ENCODE measurements at regions not wholly inside any gene's neighbourhood (a gene's known extent, or its start where the extent isn't known, plus 50 kb on each side); places are given as distances from the start of the nearest gene placed in this dataset.

DNA sequence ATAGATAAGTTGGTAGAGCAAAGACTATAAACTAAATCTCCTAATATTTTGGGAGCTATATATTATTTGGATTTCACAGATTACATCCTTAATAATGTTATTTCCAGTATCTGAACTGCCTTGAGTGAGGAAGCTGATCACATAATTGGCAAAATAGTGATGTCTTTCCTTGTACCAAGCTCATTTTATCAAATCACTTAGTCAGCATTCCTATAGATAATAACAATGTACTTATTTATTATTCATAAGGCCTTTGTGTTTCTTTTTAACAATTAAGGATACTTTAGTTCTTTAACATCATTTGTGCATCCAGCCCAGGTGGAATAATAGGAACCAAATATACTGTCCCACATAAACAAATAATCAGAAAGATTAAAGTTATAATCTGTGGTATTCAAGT is 1093.6 kb downstream of the PCDH18 start:
- no peak for DNase-seq (ENCODE audit: low read depth)

DNA sequence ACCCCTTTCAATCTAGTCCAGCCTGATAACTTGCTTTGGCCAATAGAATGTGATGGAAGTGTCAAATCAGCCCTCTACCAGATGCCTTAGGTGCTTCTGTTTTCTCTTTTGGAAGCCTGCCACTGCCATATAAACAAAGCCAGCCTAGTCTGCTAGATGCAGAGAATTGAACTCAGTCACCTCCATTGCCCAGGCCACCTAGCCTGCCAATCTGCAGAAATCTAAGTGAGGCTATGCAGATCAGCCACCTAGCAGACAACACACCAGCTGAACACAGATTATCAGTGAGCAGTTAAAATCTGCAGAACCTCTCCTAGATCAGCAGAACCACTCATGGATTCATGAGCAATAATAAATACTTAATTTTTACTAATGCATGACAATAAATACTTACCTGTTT is 1108.2 kb downstream of the PCDH18 start:
- DNase-seq (ENCODE audit: low read depth) = no peak

DNA sequence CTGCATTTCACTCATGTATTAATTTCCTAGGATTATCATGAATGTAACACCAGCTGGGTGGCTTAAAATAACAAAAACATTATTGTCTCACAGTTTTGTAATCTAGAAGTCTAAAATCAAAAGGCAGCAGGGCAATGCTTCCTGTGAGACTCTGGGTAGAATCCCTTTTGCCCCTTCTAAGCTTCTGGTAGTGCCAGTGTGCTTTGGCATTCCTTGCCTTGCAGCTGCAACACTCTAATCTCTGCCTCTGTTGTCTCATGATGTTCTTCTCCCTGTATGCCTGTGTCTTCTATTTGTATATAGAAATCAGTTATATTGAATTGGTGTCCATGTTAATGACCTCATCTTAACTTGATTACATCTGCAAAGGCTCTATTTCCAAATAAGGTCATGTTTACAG is 1117.3 kb downstream of the PCDH18 start:
- DNase-seq (ENCODE audit: low read depth) = no peak

DNA sequence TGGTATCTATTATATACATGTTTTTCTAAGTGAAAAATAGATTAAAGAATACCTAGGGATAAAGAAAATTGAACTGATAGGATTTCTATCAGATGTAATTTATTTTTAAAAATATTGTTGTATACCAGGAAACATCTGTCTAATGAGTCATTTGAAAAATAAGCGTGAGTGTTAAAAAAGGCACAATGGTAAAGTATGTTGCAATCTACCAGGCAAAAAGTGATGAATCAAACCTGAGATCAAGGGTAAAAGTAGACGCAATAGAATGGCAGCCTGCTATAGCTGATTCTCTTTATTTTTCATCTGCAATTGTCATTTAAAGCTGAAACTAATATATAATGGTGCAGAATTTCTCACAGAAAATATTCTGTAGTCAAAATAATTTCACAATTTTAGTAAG is 1119.6 kb downstream of the PCDH18 start:
- DNase-seq (ENCODE audit: low read depth) = peak; percentile 50

DNA sequence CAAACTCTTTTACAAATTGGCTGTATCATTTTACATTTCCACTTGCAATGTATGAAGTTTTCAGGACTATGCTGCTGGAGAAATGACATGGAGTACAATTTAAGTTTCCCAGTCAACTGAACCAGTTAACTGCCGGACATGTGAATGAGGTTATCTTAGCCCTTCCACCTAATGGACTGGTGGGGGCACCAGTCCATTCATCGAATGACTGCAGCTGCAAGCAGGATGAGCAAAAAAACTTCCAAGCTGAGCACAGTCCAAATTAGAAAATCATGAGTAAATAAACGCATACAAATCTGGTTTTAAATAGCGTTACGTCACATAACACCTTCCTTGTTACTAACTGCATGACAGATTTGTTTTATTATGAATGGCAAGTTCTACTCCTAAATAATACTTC is 1131.5 kb downstream of the PCDH18 start:
- no peak for DNase-seq (ENCODE audit: low read depth)

DNA sequence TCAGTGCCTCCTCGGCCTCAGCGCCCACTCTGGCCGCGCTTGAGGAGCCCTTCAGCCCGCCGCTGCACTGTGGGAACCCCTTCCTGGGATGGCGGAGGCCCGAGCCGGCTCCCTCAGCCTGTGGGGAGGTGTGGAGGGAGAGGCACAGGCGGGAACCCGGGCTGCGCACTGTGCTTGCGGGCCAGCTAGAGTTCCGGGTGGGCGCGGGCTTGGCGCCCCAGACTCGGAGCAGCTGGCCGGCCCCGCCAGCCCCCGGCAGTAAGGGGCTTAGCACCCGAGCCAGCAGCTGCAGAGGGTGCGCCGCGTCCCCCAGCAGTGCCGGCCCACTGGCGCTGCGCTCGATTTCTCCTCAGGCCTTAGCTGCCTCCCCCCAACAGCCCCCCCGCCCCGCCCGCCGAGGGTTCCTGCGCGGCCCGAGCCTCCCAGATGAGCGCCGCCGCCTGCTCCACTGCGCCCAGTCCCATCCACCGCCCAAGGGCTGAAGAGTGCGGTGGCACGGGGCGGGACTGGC is 1137.0 kb downstream of the PCDH18 start:
- no peak for DNase-seq (ENCODE audit: low read depth)

DNA sequence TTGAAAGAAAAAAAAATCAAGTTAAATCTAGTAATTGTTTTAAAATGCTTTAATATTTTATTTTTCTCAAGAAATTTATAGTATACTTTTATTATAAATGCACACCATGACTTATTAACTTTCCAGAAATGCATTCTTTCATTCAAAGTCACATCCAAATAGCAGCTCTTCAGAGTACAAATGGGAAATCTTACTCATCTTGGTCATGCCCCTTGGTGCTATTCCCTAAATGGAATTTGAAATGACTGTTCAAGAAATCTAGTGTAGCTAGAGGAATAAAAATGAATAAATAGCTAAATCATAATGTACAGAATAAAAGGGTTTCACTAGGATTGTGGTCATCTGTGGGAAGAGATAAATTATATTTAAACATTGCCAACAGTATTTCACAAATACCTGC is 1139.7 kb downstream of the PCDH18 start:
- peak; percentile 34 for DNase-seq (ENCODE audit: low read depth)

DNA sequence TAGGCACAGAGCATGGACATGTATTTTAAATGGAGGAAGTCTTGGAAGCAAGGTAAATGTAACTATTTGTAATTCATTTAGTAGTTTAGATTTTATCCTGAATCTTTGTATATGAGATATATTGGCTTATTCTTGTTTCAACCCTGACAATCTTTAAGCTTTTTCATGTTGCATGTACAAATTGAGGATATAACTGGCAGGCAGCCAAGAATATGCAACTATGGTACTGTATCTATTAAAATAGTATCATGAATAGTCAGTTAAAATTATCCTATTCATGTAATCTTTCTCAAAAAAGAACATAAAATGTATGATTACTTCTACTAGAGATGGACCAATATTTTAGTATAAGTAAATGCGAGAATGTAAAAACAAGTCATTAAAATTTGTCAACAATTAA is 1141.5 kb downstream of the PCDH18 start:
- no peak for DNase-seq (ENCODE audit: low read depth)

DNA sequence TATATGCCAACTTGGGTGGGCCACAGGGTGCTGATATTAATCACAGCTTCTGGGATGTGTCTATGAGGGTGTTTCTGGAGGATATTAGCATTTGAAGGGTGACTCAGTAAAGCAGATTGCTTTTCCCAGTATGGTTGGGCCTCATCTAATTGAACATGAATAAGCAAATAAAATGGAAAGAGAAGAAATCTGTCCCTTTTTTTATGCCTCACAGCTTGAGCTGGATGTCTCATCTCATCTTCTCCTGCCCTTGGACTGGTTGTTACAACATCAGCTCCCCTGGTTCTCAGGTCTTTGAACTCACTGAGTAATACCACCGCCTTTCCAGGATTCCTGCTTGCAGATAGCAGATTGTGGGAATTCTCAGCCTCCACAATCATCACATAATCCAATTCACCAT is 1149.2 kb downstream of the PCDH18 start:
- DNase-seq (ENCODE audit: low read depth) = no peak

DNA sequence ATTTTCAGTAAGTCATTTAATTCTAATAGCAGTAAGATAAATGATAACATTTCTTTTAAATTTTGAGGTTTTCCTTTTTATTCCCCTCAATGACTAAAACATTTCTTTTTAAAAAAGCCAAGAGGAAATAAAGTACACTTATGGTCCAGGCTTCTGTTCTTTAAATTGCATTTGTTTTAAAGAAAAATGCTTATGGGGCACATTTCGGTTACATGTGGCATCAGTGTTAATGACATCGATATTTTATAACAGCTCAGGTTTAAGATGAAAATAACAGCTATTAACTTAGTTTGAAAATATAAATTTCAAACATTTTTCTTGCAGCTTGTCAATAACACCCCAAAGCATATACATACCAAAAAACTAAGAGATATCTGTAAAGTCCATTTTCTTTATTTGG is 1161.1 kb downstream of the PCDH18 start:
- DNase-seq (ENCODE audit: low read depth) = no peak

DNA sequence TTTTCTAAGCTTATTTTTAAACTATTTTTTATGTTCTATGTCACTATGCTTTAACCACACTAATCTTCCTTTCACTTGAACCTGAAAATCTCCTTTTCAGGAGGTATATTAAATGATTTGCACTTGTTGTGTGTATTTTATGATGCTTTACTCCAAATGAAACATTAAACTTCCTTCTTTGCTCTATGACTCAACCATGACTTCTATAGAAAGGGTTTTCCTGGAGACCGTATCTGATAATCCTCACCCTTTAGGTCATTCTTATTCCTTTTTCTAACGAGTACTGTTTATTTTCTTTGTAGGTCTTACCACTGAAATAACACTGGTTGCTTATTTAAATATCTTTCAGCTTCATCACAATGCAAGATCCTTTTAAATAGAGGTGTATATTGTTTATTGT is 1163.2 kb downstream of the PCDH18 start:
- peak; percentile 20 for DNase-seq (ENCODE audit: low read depth)

DNA sequence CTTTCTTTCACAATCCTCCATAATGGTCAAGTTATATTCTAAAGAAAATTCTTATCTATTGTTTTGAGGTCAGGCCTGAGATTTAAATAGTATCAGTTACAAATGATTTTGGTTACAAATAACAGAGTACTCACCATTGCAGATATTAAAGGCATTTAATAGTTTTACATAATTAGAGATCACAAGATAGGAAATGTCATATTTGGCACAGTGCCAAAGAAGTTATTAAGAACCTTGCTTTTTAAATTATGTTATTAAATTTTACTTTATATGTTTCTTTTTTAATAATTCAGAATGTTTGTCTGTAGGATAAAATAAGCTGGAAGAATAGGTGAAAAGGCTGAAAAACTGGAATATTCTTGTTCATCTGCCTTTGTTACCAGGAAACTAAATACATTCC is 1174.7 kb downstream of the PCDH18 start:
- DNase-seq (ENCODE audit: low read depth) = no peak

DNA sequence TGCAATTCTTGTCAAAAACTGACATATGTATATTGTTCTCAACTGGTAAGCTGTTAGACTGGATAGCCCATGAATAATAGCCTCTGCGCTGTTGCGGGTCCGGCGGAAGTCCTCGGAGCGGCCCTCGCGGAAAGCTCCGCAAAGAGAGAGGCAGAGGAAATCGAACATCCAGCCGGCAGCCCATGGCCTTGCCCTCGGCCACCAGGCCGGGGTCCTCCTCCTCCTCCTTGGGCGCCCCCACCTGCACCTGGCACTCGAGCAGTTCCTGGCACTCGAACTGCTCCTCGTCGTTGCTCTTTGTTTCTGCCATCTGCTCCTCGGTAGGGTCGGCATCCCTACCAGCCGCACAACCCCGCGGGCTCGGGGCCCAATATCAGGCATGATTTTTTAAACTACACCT is 1176.3 kb downstream of the PCDH18 start:
- no peak for DNase-seq (ENCODE audit: low read depth)

DNA sequence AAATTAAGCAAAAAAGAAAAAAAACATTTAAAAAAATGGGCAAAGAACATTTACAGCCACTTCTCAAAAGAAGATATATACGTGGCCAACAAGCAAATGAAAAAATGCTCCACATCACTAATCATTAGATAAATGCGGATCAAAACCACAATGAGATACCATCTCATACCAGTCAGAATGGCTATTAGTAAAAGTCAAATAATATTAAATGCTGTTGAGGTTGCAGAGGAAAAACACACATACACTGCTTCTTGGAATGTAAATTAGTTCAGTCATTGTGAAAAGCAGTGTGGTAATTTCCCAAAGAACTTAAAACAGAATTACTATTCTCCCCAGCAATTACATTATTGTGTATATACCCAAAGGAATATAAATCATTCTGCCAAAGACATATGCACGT is 1189.0 kb downstream of the PCDH18 start:
- no peak for DNase-seq (ENCODE audit: low read depth)

DNA sequence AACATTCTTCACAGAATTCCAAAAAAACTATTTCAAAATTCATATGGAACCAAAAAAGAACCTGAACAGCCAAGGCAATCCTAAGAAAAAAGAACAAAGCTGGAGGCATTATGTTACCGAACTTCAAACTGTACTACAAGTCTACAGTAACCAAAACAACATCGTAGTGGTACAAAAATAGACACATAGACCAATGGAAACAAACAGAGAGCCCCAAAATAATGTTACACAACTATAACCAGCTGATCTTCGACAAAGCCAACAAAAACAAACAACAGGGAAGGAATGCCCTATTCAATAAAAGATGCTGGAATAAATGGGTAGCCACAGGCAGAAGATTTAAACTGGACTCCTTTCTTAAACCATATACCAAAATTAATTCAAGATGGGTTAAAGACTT is 1189.6 kb downstream of the PCDH18 start:
- DNase-seq (ENCODE audit: low read depth) = peak; percentile 21

DNA sequence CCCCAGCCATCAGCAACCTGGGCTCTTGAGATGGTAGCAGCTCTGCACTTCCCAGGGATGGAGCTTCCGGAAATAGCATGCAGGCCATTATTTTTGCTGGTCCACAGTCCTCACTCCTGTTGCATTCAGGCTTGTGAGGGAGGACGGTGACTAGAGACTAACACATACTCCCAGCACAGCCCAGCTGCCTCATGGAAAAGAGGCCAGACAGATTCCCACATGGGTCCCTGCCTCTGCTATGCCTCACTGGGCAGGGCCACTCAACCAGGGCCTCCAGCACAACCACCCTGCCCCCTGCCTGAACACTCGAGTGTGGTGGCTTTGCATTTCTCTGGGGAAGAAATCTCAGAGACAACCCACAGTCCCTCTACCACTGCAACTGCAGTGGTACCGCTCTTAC is 1195.1 kb downstream of the PCDH18 start:
- DNase-seq (ENCODE audit: low read depth) = no peak

DNA sequence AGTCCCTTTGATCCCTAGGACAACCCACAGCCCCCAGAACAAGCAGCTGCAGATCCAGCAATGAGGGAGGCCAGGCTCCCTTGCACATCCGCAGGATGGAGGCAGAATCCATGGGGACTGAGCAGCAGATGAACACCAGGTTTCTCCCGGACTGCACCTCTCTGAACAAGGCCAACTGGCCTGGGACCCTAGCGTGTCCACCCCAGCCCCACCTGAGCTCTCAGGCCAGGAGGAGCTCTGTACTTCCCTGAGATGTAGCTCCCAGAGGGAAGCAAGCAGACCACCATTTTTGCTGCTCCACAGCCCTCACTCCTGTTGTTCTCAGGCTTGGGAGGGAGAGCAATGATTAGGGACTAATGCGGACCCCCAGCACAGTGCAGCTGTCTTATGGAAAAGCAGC is 1195.8 kb downstream of the PCDH18 start:
- DNase-seq (ENCODE audit: low read depth) = no peak

DNA sequence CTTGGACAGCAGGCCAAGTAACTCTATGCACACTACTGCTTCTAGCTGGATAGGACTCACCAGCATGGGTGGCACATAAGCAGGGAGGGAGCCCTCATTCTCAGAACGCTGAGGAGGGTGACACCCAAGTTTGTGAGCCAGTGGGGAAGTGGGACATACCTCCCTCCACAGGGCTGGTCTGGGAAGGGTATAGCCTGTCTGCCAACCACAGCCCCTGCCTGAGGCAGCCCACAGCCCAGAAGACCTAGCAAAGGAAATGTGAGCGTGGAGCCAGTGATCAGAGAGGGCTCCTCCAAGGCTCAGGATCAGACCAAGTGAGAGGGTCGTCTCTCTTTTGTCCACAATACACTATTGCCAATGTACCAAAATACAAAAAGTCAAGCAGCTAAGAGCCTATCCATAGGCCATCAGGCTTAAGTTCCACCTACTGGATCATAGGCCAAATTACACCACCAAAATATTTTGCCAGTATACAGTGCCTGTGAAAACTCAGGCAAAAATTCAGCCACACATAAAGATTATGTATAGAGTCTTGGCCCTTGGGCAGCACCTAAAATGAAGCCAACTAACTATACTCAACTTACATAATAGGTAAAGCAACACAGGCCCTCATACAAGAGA is 1203.1 kb downstream of the PCDH18 start:
- DNase-seq (ENCODE audit: low read depth) = no peak

DNA sequence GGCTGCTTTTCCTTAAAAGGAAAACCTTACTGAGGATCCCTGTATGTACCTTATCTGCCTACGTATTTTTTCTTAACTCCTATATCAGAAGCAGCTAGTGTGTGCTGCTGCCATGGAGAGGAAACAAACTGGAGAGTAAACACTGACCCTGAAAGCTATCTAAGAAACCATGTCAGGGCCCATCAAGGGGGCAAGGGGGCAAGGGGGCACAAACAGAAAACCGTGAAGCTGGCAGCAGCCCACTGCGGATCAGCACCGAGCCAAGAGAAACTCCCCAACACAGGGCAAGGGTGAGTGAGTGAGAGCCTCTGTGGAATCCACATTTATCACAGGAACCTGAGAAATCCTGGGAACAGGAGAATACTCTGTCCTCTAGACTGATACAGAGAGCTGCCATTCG is 1204.2 kb downstream of the PCDH18 start:
- DNase-seq (ENCODE audit: low read depth) = no peak

DNA sequence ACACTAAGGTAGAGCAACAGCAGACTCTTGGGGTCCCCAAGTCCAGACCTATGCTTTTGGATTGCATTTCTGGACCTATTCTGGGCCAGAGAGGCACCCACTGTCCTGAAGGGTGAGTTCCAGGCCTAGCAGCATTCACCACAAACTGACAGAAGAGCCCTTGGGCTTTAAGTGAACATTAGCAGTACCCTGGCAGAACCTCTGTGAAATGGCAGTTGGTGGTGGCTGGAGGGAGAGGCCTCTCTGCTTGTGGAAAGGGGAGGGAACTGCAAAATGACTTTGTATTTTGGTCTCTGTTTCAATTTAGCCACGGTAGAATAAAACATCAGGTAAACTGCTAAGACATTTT is 1211.9 kb downstream of the PCDH18 start:
- DNase-seq (ENCODE audit: low read depth) = no peak

DNA sequence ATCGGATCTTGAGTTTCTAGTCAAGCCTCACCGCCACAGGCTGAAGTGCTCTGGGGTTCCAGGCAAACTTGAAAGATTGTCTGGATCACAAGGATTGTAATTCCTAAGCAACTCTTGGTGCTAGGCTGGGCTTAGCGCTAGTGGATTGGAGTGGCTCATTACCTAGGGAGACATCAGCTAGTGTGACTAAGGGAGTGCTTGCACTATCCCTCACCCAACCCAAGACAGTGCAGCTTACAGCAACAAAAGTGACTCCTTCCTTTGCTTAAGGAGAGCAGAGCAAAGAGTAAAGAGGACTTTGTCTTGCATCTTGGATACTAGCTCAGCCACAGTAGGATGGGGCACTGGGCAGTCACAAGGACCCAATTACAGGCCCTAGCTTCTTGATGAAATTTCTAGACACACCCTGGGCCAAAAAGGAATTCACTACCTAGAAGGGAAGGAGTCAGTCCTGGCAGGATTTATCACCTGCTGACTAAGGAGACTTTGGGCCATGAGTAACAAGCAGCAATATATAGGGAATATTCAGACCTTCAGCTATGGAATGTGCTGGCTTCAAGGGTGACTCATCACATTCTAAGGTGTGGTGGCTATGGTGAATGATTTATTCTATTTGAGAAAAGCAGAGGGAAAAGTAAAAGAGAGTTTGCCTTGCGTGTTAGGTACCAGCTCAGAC is 1212.4 kb downstream of the PCDH18 start:
- DNase-seq (ENCODE audit: low read depth) = peak; percentile 2

DNA sequence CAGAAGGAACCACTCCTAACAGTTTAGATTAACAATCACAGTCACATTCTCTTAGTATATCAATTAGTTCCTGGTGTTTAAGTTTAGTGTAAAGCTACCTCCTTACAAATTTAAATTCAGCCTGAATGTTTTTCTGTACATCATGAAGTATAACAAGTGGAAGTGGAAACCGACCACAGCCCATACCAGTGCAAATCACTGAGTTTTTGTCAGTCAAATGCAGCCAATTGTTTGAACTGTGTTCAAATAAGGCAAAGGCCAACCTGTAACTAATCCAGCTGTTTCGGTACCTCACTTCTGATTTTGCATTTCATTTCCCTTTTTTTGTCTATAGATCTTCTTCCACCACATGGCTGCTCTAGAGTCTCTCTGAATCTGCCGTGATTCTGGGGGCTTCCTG is 1215.3 kb downstream of the PCDH18 start:
- no peak for DNase-seq (ENCODE audit: low read depth)

DNA sequence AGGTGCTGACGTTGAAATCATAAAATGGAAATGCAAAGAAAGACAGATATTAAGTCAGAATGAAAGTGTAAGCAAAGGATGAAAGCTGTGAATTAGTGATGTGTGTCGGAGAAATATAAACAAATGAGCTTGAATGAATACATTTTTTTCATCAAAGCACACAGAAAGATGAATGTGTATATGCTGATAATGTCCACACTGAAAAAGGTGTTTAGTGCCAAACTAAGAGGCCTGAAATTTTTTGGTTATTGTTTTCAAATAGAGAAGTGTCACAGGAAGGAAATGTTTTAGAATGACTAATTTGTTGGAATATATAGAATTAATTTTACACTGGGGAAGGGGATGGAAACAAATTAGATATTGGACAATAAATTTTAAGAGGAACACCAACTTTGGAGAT is 1217.6 kb downstream of the PCDH18 start:
- no peak for DNase-seq (ENCODE audit: low read depth)

DNA sequence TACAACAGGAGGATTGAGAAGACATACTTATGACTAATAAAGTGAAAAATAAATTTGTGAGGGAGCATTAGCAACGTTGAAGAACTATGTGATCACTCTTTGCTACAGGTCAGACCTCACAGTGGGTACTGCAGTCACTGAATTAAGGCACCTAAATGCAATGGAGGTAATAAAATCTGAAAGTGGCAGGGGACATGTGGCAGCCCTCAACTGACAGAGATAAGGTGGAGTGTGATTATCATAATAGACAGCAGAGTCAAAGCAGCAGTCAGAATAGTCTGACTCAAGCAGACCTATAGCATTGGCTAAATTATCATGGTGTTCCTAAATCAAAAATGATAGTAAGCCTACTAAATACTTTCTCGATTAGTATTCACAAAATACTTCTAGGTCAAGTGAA is 1220.5 kb downstream of the PCDH18 start:
- DNase-seq (ENCODE audit: low read depth) = no peak
